ENCODE measurements at regions not wholly inside any gene's neighbourhood (a gene's known extent, or its start where the extent isn't known, plus 50 kb on each side); places are given as distances from the start of the nearest gene placed in this dataset.

GRCh38 chr21:35953597-35953996 is 106.7 kb downstream of the SETD4 start:
- Mint-ChIP-seq H3K36me3 (ENCODE audit: low read depth) (no peaks in the 10 kb centered on the region), H3K9me3 (no peaks in the 10 kb centered on the region), H3K27ac (no peak overlapping the region), H3K4me3 (no peak overlapping the region), H3K27me3 (ENCODE audit: insufficient read depth) (peaks cover 7% of the 10 kb centered on the region), H3K4me1 (ENCODE audit: low read depth) (no peaks in the 10 kb centered on the region)
- DNase-seq (ENCODE audit: low spot score) = no peak
- intact Hi-C loops (cut with micrococcal nuclease) = no loop called here

- H3K27ac Mint-ChIP-seq = no peak overlapping the region
These were observed 107.5 kb downstream of the SETD4 start for GRCh38 chr21:35952651-35953340.

GRCh38 chr21:35948982-35949381 is 111.3 kb downstream of the SETD4 start:
- intact Hi-C loops (cut with micrococcal nuclease) = no loop called here
- H3K27ac Mint-ChIP-seq = no peak overlapping the region

More at GRCh38 chr21:35952651-35953340, 107.5 kb downstream of the SETD4 start:
- Mint-ChIP-seq H3K36me3 (ENCODE audit: low read depth) (no peaks in the 10 kb centered on the region), H3K4me1 (ENCODE audit: low read depth) (no peaks in the 10 kb centered on the region), H3K27me3 (ENCODE audit: insufficient read depth) (peaks cover 7% of the 10 kb centered on the region), H3K9me3 (no peaks in the 10 kb centered on the region), H3K4me3 (no peak overlapping the region)
- intact Hi-C loops (cut with micrococcal nuclease) = no loop called here
- no peak for DNase-seq (ENCODE audit: low spot score)

GRCh38 chr21:35945089-35945671 is 115.1 kb downstream of the SETD4 start:
- H3K36me3 Mint-ChIP-seq (ENCODE audit: low read depth) = no peaks in the 10 kb centered on the region
- no peak for DNase-seq (ENCODE audit: low spot score)
- H3K27ac Mint-ChIP-seq = no peak overlapping the region
- no peaks in the 10 kb centered on the region for H3K4me1 Mint-ChIP-seq (ENCODE audit: low read depth)
- H3K27me3 Mint-ChIP-seq (ENCODE audit: insufficient read depth) = peaks cover 2% of the 10 kb centered on the region
- intact Hi-C loops (cut with micrococcal nuclease) = no loop called here
- no peak overlapping the region for H3K4me3 Mint-ChIP-seq
- no peaks in the 10 kb centered on the region for H3K9me3 Mint-ChIP-seq

More at GRCh38 chr21:35948982-35949381, 111.3 kb downstream of the SETD4 start:
- no peak overlapping the region for H3K4me3 Mint-ChIP-seq
- no peaks in the 10 kb centered on the region for H3K36me3 Mint-ChIP-seq (ENCODE audit: low read depth)
- peaks cover 2% of the 10 kb centered on the region for H3K27me3 Mint-ChIP-seq (ENCODE audit: insufficient read depth)
- no peak for DNase-seq (ENCODE audit: low spot score)
- H3K9me3 Mint-ChIP-seq = no peaks in the 10 kb centered on the region
- H3K4me1 Mint-ChIP-seq (ENCODE audit: low read depth) = no peaks in the 10 kb centered on the region

- no peak overlapping the region for H3K27ac Mint-ChIP-seq
- peaks cover 8% of the 10 kb centered on the region for H3K27me3 Mint-ChIP-seq (ENCODE audit: insufficient read depth)
- H3K4me3 Mint-ChIP-seq = no peak overlapping the region
- intact Hi-C loops (cut with micrococcal nuclease) = no loop called here
- DNase-seq (ENCODE audit: low spot score) = no peak
- no peaks in the 10 kb centered on the region for H3K9me3 Mint-ChIP-seq
- H3K36me3 Mint-ChIP-seq (ENCODE audit: low read depth) = no peaks in the 10 kb centered on the region
- H3K4me1 Mint-ChIP-seq (ENCODE audit: low read depth) = no peaks in the 10 kb centered on the region
These were observed 116.6 kb downstream of the SETD4 start for GRCh38 chr21:35943752-35944151.

GRCh38 chr21:35942211-35943144 is 117.8 kb downstream of the SETD4 start:
- Mint-ChIP-seq H3K4me3 (no peak overlapping the region), H3K9me3 (no peaks in the 10 kb centered on the region), H3K36me3 (ENCODE audit: low read depth) (no peaks in the 10 kb centered on the region), H3K27ac (no peak overlapping the region), H3K27me3 (ENCODE audit: insufficient read depth) (peaks cover 8% of the 10 kb centered on the region), H3K4me1 (ENCODE audit: low read depth) (no peaks in the 10 kb centered on the region)
- DNase-seq (ENCODE audit: low spot score) = no peak
- intact Hi-C loops (cut with micrococcal nuclease) = no loop called here

- Mint-ChIP-seq H3K9me3 (no peaks in the 10 kb centered on the region), H3K27me3 (ENCODE audit: insufficient read depth) (peaks cover 9% of the 10 kb centered on the region), H3K27ac (no peak overlapping the region), H3K36me3 (ENCODE audit: low read depth) (no peaks in the 10 kb centered on the region), H3K4me3 (no peak overlapping the region), H3K4me1 (ENCODE audit: low read depth) (no peaks in the 10 kb centered on the region)
- DNase-seq (ENCODE audit: low spot score) = no peak
- intact Hi-C loops (cut with micrococcal nuclease) = no loop called here
These were observed 120.0 kb downstream of the SETD4 start for GRCh38 chr21:35940074-35940927.

GRCh38 chr21:35938446-35938845 is 121.9 kb downstream of the SETD4 start:
- Mint-ChIP-seq H3K4me1 (ENCODE audit: low read depth) (no peaks in the 10 kb centered on the region), H3K4me3 (no peak overlapping the region), H3K36me3 (ENCODE audit: low read depth) (no peaks in the 10 kb centered on the region), H3K9me3 (no peaks in the 10 kb centered on the region), H3K27ac (no peak overlapping the region), H3K27me3 (ENCODE audit: insufficient read depth) (peaks cover 9% of the 10 kb centered on the region)
- intact Hi-C loops (cut with micrococcal nuclease) = loop anchor here (10.0 kb wide), 1 partner anchor 164 kb away; no protein-coding TSS in a partner anchor
- no peak for DNase-seq (ENCODE audit: low spot score)

GRCh38 chr21:35933466-35933865 is 126.9 kb downstream of the SETD4 start:
- no peak for DNase-seq (ENCODE audit: low spot score)
- H3K27me3 Mint-ChIP-seq (ENCODE audit: insufficient read depth) = peaks cover 2% of the 10 kb centered on the region
- no peaks in the 10 kb centered on the region for H3K9me3 Mint-ChIP-seq
- H3K36me3 Mint-ChIP-seq (ENCODE audit: low read depth) = no peaks in the 10 kb centered on the region
- intact Hi-C loops (cut with micrococcal nuclease) = loop anchor here (5.0 to 10.0 kb wide), 2 partner anchors 159 to 179 kb away; no protein-coding TSS in a partner anchor
- no peak overlapping the region for H3K27ac Mint-ChIP-seq
- H3K4me3 Mint-ChIP-seq = no peak overlapping the region
- H3K4me1 Mint-ChIP-seq (ENCODE audit: low read depth) = no peaks in the 10 kb centered on the region

- Mint-ChIP-seq H3K27ac (no peak overlapping the region), H3K4me1 (ENCODE audit: low read depth) (no peaks in the 10 kb centered on the region), H3K4me3 (no peak overlapping the region), H3K9me3 (no peaks in the 10 kb centered on the region), H3K36me3 (ENCODE audit: low read depth) (no peaks in the 10 kb centered on the region), H3K27me3 (ENCODE audit: insufficient read depth) (peaks cover 2% of the 10 kb centered on the region)
- DNase-seq (ENCODE audit: low spot score) = no peak
- intact Hi-C loops (cut with micrococcal nuclease) = loop anchor here (5.0 to 10.0 kb wide), 2 partner anchors 158 to 180 kb away; no protein-coding TSS in a partner anchor
These were observed 128.0 kb downstream of the SETD4 start for GRCh38 chr21:35932232-35932911.

GRCh38 chr21:35929901-35930300 is 130.4 kb downstream of the SETD4 start:
- Mint-ChIP-seq H3K27ac (no peak overlapping the region), H3K27me3 (ENCODE audit: insufficient read depth) (peaks cover 3% of the 10 kb centered on the region), H3K4me3 (no peak overlapping the region), H3K4me1 (ENCODE audit: low read depth) (no peaks in the 10 kb centered on the region), H3K9me3 (no peaks in the 10 kb centered on the region), H3K36me3 (ENCODE audit: low read depth) (no peaks in the 10 kb centered on the region)
- no peak for DNase-seq (ENCODE audit: low spot score)
- intact Hi-C loops (cut with micrococcal nuclease) = loop anchor here (5.0 to 10.0 kb wide), 2 partner anchors 155 to 182 kb away; no protein-coding TSS in a partner anchor

- Mint-ChIP-seq H3K36me3 (ENCODE audit: low read depth) (no peaks in the 10 kb centered on the region), H3K9me3 (no peaks in the 10 kb centered on the region), H3K4me3 (no peak overlapping the region), H3K4me1 (ENCODE audit: low read depth) (no peaks in the 10 kb centered on the region), H3K27me3 (ENCODE audit: insufficient read depth) (peaks cover 3% of the 10 kb centered on the region), H3K27ac (no peak overlapping the region)
- no peak for DNase-seq (ENCODE audit: low spot score)
- intact Hi-C loops (cut with micrococcal nuclease) = no loop called here
These were observed 133.1 kb downstream of the SETD4 start for GRCh38 chr21:35927262-35927661.
